ENCODE measurements at regions not wholly inside any gene's neighbourhood (a gene's known extent, or its start where the extent isn't known, plus 50 kb on each side); places are given as distances from the start of the nearest gene placed in this dataset.

GRCh38 chr1:157270705-157271274, 132.6 kb upstream of the ETV3 start:
- no peak overlapping the region for H3K9ac ChIP-seq (ENCODE audit: low read depth, low read length, poor library complexity, severe bottlenecking)
- no peaks in the 10 kb centered on the region for H3K79me2 ChIP-seq (ENCODE audit: insufficient read depth, low read length)
- no peaks in the 10 kb centered on the region for H3K4me1 ChIP-seq (ENCODE audit: insufficient read depth, low read length, poor library complexity, severe bottlenecking)
- peaks cover 6% of the 10 kb centered on the region for H3K27me3 ChIP-seq (ENCODE audit: insufficient read depth, low read length, poor library complexity, severe bottlenecking)
- H3K4me2 ChIP-seq (ENCODE audit: low read depth, low read length, poor library complexity, severe bottlenecking), result no peak overlapping the region
- H3K9me3 ChIP-seq (ENCODE audit: insufficient read depth, low read depth, low read length), result no peaks in the 10 kb centered on the region
- H2AFZ ChIP-seq (ENCODE audit: low read length), result no peak overlapping the region
- no peaks in the 10 kb centered on the region for H4K20me1 ChIP-seq (ENCODE audit: insufficient read depth, low read length, poor library complexity, severe bottlenecking)
- H3K36me3 ChIP-seq (ENCODE audit: insufficient read depth, low read length), result no peaks in the 10 kb centered on the region
- no peaks in the 10 kb centered on the region for H3F3A ChIP-seq (ENCODE audit: low read depth)
- TF ChIP-seq, protein P1, sequence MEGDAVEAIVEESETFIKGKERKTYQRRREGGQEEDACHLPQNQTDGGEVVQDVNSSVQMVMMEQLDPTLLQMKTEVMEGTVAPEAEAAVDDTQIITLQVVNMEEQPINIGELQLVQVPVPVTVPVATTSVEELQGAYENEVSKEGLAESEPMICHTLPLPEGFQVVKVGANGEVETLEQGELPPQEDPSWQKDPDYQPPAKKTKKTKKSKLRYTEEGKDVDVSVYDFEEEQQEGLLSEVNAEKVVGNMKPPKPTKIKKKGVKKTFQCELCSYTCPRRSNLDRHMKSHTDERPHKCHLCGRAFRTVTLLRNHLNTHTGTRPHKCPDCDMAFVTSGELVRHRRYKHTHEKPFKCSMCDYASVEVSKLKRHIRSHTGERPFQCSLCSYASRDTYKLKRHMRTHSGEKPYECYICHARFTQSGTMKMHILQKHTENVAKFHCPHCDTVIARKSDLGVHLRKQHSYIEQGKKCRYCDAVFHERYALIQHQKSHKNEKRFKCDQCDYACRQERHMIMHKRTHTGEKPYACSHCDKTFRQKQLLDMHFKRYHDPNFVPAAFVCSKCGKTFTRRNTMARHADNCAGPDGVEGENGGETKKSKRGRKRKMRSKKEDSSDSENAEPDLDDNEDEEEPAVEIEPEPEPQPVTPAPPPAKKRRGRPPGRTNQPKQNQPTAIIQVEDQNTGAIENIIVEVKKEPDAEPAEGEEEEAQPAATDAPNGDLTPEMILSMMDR (conservative IDR thresholded peaks at IDR 0.05; ENCODE audit: low read length), result no peak
- no peak for TF ChIP-seq EZH2phosphoT487 (IDR thresholded peaks at IDR 0.05; ENCODE audit: borderline replicate concordance)
- H3K4me3 ChIP-seq (ENCODE audit: low read length, poor library complexity, severe bottlenecking), result no peak overlapping the region
- H3K9me2 ChIP-seq (replicated peaks; ENCODE audit: low read depth, low read length), result no peaks in the 10 kb centered on the region

DNA sequence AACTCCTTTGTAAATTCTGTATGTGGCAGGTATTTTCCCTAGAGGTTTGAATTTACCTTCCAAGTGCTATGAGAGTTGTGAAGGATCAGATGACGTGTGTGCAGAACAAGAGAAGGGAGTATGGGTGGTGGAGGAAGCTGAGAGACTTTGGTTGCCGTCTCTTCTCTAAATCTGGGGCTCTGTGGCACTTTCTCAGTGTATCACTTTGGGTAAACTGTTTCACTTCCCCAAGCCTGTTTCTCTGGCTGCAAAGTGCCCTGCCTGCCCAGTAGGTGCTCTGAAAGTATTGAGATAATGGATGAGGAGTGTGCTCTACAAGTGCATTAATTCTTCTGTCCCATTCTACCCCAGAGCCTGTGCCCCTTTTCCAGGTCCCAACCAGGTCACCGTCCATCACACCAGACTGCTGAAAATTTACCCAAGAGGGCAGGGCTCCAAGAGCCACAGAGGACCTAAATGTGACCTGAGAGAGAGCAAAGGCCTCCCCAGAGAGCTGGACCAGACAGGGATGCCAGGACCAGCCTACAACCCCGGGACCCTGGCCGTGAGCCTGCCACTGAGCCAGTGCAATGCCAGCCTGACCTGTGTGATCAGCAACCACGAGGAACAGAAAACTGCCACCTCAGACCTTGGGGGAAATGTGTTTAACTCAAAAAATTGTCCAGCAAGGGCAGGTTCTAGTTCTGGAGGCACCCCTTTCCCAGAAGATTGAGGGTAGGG, 131.6 kb upstream of the ETV3 start:
- H3K4me1 ChIP-seq (ENCODE audit: insufficient read depth, low read length, poor library complexity, severe bottlenecking), result no peaks in the 10 kb centered on the region
- H3K4me3 ChIP-seq (ENCODE audit: low read length, poor library complexity, severe bottlenecking), result no peak overlapping the region
- no peak overlapping the region for H3K9ac ChIP-seq (ENCODE audit: low read depth, low read length, poor library complexity, severe bottlenecking)
- no peaks in the 10 kb centered on the region for H3K79me2 ChIP-seq (ENCODE audit: insufficient read depth, low read length)
- H3K9me2 ChIP-seq (replicated peaks; ENCODE audit: low read depth, low read length), result no peaks in the 10 kb centered on the region
- H3K4me2 ChIP-seq (ENCODE audit: low read depth, low read length, poor library complexity, severe bottlenecking), result no peak overlapping the region
- H3F3A ChIP-seq (ENCODE audit: low read depth), result no peaks in the 10 kb centered on the region
- H2AFZ ChIP-seq (ENCODE audit: low read length), result no peak overlapping the region
- H4K20me1 ChIP-seq (ENCODE audit: insufficient read depth, low read length, poor library complexity, severe bottlenecking), result no peaks in the 10 kb centered on the region
- TF ChIP-seq EZH2phosphoT487 (IDR thresholded peaks at IDR 0.05; ENCODE audit: borderline replicate concordance), result no peak
- TF ChIP-seq, protein P1 (conservative IDR thresholded peaks at IDR 0.05; ENCODE audit: low read length), result no peak
- H3K36me3 ChIP-seq (ENCODE audit: insufficient read depth, low read length), result no peaks in the 10 kb centered on the region
- H3K27me3 ChIP-seq (ENCODE audit: insufficient read depth, low read length, poor library complexity, severe bottlenecking), result peaks cover 6% of the 10 kb centered on the region
- no peaks in the 10 kb centered on the region for H3K9me3 ChIP-seq (ENCODE audit: insufficient read depth, low read depth, low read length)

- Histone ChIP-seq H3K9ac (ENCODE audit: low read depth, low read length, poor library complexity, severe bottlenecking) (no peak overlapping the region), H3K79me2 (ENCODE audit: insufficient read depth, low read length) (no peaks in the 10 kb centered on the region), H3K4me2 (ENCODE audit: low read depth, low read length, poor library complexity, severe bottlenecking) (no peak overlapping the region), H3K36me3 (ENCODE audit: insufficient read depth, low read length) (no peaks in the 10 kb centered on the region), H2AFZ (ENCODE audit: low read length) (no peak overlapping the region), H3F3A (ENCODE audit: low read depth) (no peaks in the 10 kb centered on the region), H3K9me3 (ENCODE audit: insufficient read depth, low read depth, low read length) (no peaks in the 10 kb centered on the region), H3K27me3 (ENCODE audit: insufficient read depth, low read length, poor library complexity, severe bottlenecking) (peaks cover 6% of the 10 kb centered on the region), H3K9me2 (replicated peaks; ENCODE audit: low read depth, low read length) (no peaks in the 10 kb centered on the region), H4K20me1 (ENCODE audit: insufficient read depth, low read length, poor library complexity, severe bottlenecking) (no peaks in the 10 kb centered on the region), H3K4me1 (ENCODE audit: insufficient read depth, low read length, poor library complexity, severe bottlenecking) (no peaks in the 10 kb centered on the region), H3K4me3 (ENCODE audit: low read length, poor library complexity, severe bottlenecking) (no peak overlapping the region)
- TF ChIP-seq, protein P1 (conservative IDR thresholded peaks at IDR 0.05; ENCODE audit: low read length), result no peak
- no peak for TF ChIP-seq EZH2phosphoT487 (IDR thresholded peaks at IDR 0.05; ENCODE audit: borderline replicate concordance)
These were observed 124.7 kb upstream of the ETV3 start for GRCh38 chr1:157262891-157263290.

All from Loucy (cell line).